T-helper 2 cell treated with Interferon-gamma antibody and Interleukin-4, amounts not matched to agents 5 μg/mL and 100 μg/mL, for 36 hours (primary cell): ENCODE measurements at regions not wholly inside any gene's neighbourhood (a gene's known extent, or its start where the extent isn't known, plus 50 kb on each side); places are given as distances from the start of the nearest gene placed in this dataset.

Experiments
- DNase-seq: peaks from one replicate; pipeline ENCODE4 v3.0.0; 2021; ENCODE audit warnings: low spot score
- H3K27ac Mint-ChIP-seq: one replicate; pipeline ENCODE4 v1.8.0; 2021; ENCODE audit warnings: mild to moderate bottlenecking, mixed read lengths
- H3K27me3 Mint-ChIP-seq: one replicate; pipeline ENCODE4 v1.8.0; 2021; ENCODE audit warnings: low read depth, mixed read lengths
- H3K36me3 Mint-ChIP-seq: one replicate; pipeline ENCODE4 v1.8.0; 2021; ENCODE audit warnings: low read depth, mixed read lengths
- H3K4me1 Mint-ChIP-seq: one replicate; pipeline ENCODE4 v1.8.0; 2021; ENCODE audit warnings: low read depth, mixed read lengths
- H3K4me3 Mint-ChIP-seq: one replicate; pipeline ENCODE4 v1.8.0; 2022; ENCODE audit warnings: mild to moderate bottlenecking, moderate library complexity, mixed read lengths
- H3K9me3 Mint-ChIP-seq: one replicate; pipeline ENCODE4 v1.8.0; 2021; ENCODE audit warnings: mixed read lengths

DNA sequence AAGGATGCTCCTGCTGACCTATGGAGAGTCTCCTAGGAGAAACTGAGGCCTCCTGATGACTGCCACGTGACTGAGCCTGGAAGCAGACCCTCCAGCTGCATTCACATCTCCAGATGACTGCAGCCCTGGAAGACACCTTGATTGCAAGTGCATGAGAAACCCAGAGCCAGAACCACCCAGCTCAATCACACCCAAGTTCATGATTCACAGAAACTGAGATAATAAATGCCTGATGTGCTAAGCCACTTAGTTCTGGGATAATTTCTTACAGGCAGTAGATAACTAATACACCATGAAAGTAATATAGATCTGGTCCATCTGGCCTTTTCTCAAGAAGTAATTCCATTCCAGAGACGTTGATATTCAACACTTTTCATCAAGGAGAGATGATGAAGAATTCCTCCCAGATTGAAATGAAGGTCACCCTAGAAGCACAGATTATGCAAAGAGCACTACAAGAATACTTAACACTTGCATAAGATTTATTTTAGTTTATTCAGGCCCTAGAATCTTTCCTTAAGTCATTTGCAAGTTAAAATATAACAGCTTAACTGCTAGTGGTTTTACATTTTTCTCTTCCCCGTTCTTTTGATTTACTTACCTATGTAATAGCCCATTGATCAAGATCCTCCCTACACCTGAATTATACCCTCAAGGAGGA lies 208.2 kb upstream of the INHBA start:
- no peak overlapping the region for H3K27ac Mint-ChIP-seq
- no peaks in the 10 kb centered on the region for H3K4me1 Mint-ChIP-seq
- peaks cover 7% of the 10 kb centered on the region for H3K27me3 Mint-ChIP-seq
- H3K36me3 Mint-ChIP-seq = no peaks in the 10 kb centered on the region
- no peak overlapping the region for H3K4me3 Mint-ChIP-seq
- DNase-seq = no peak
- peaks cover 4% of the 10 kb centered on the region for H3K9me3 Mint-ChIP-seq

GRCh38 chr7:41907444-41907843 lies 204.6 kb upstream of the INHBA start:
- Mint-ChIP-seq H3K4me1 (no peaks in the 10 kb centered on the region), H3K36me3 (peaks cover 2% of the 10 kb centered on the region), H3K27ac (no peak overlapping the region), H3K4me3 (no peak overlapping the region), H3K9me3 (peaks cover 20% of the 10 kb centered on the region), H3K27me3 (peaks cover 2% of the 10 kb centered on the region)
- DNase-seq = no peak

DNA sequence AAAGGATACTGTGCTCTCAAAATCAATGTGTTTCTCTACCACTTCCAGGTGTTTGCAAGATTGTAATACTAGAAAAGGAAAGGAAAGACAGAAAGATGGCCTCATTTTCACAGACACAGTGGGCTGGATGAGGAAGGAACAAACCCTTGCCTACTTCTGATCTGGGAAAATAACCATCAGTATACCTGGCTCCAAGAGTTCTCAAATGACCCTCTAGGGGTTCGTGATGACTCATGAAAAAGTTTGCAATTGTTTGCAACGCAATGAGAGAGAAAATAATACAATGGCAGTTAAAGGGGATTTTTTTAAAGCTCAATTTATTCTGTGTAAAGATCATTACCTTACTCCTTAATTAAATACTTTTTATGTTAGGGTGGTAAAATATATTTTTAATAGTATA lies 197.6 kb upstream of the INHBA start:
- H3K4me1 Mint-ChIP-seq = no peaks in the 10 kb centered on the region
- peaks cover 30% of the 10 kb centered on the region for H3K27me3 Mint-ChIP-seq
- H3K36me3 Mint-ChIP-seq = peaks cover 2% of the 10 kb centered on the region
- H3K27ac Mint-ChIP-seq = no peak overlapping the region
- DNase-seq = no peak
- no peak overlapping the region for H3K4me3 Mint-ChIP-seq
- H3K9me3 Mint-ChIP-seq = peaks cover 18% of the 10 kb centered on the region

- peaks cover 32% of the 10 kb centered on the region for H3K27me3 Mint-ChIP-seq
Observed at GRCh38 chr7:41899823-41900433, 197.0 kb upstream of the INHBA start.

DNA sequence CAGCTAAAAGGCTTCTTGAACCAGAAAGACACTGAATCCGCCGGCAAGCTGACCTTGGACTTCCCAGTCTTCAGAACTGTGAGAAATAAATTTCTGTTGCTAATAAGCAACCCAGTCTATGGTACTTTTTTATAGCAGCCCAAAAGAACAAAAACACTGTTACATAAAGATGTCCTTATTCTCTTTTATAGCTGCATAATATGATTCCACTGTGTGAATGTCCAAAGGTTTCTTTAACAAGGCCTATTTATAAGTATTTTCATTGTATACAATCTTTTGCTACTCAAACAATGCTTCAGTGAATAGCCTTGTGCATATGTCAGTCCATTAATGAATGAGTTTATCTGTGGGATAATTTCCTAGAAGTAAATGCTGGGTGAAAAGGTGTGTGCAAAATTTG lies 190.8 kb upstream of the INHBA start:
- no peak for DNase-seq
- no peaks in the 10 kb centered on the region for H3K36me3 Mint-ChIP-seq
- peaks cover 8% of the 10 kb centered on the region for H3K9me3 Mint-ChIP-seq
- H3K4me1 Mint-ChIP-seq = peaks cover 9% of the 10 kb centered on the region
- H3K4me3 Mint-ChIP-seq = no peak overlapping the region
- no peak overlapping the region for H3K27ac Mint-ChIP-seq
- peaks cover 23% of the 10 kb centered on the region for H3K27me3 Mint-ChIP-seq

More at GRCh38 chr7:41899823-41900433, 197.0 kb upstream of the INHBA start:
- Mint-ChIP-seq H3K9me3 (peaks cover 16% of the 10 kb centered on the region), H3K27ac (no peak overlapping the region), H3K36me3 (peaks cover 2% of the 10 kb centered on the region), H3K4me1 (no peaks in the 10 kb centered on the region), H3K4me3 (no peak overlapping the region)
- no peak for DNase-seq

GRCh38 chr7:41892356-41893100 lies 189.6 kb upstream of the INHBA start:
- Mint-ChIP-seq H3K4me3 (no peak overlapping the region), H3K27me3 (peaks cover 17% of the 10 kb centered on the region), H3K4me1 (peaks cover 12% of the 10 kb centered on the region), H3K27ac (no peak overlapping the region), H3K9me3 (peaks cover 8% of the 10 kb centered on the region), H3K36me3 (no peaks in the 10 kb centered on the region)
- DNase-seq = no peak

DNA sequence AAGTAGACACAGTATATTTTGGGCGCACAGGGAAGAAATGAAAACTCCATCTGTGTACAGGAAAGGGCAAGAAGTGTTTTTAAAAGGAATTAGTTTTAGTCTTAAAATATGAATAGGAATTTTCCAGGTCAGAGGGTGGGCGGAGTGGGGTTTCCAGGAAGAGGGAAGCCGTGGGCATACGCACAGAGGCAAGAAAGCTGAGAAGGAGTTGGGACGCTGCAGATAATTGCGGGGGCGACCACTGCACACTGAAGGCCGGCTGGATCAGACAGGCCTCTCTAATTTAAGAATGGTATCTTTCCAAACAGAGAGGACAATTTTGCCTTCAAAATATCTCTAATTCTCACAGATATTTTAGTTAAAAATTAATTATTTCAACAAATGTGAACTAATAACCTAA lies 189.1 kb upstream of the INHBA start:
- peaks cover 13% of the 10 kb centered on the region for H3K27me3 Mint-ChIP-seq
- peaks cover 8% of the 10 kb centered on the region for H3K9me3 Mint-ChIP-seq
- no peak overlapping the region for H3K27ac Mint-ChIP-seq
- no peak overlapping the region for H3K4me3 Mint-ChIP-seq
- DNase-seq = no peak
- peaks cover 14% of the 10 kb centered on the region for H3K4me1 Mint-ChIP-seq
- H3K36me3 Mint-ChIP-seq = no peaks in the 10 kb centered on the region

DNA sequence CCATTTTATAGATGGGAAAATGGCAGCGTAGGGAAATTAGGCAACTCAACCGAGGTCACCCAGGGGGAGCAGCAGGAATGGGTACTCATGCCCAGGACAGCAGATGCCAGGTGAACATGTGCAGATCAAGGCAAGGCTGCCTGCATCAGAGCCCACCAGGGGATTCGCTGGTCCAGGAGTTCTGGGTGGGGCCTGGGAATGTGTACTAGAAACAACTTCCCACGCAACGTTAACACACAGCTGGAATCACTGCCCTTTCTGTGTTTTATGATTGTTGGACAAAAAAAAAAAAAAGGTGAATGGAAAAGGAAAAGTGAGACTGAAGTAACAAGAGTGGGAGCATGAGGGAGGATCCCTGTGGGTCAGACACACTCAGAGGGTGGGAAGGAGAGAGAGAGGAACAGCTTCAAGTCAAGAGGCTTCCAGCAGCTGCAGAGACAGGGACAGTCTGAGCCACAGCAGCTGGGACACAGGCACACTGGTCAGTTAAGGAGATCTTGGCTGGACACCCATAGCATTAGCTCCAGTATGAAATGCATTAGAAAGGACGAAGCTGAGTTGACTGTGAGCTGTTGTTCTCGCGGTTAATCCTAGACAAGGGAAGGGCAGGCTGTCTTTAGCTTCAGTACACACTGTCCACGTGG lies 187.9 kb upstream of the INHBA start:
- H3K4me3 Mint-ChIP-seq = no peak overlapping the region
- no peak for DNase-seq
- no peaks in the 10 kb centered on the region for H3K36me3 Mint-ChIP-seq
- H3K9me3 Mint-ChIP-seq = peaks cover under 1% of the 10 kb centered on the region
- no peak overlapping the region for H3K27ac Mint-ChIP-seq
- peaks cover 14% of the 10 kb centered on the region for H3K4me1 Mint-ChIP-seq
- H3K27me3 Mint-ChIP-seq = peaks cover 3% of the 10 kb centered on the region

- H3K4me1 Mint-ChIP-seq = peaks cover 24% of the 10 kb centered on the region
- peaks cover 3% of the 10 kb centered on the region for H3K36me3 Mint-ChIP-seq
- no peaks in the 10 kb centered on the region for H3K9me3 Mint-ChIP-seq
- H3K27ac Mint-ChIP-seq = no peak overlapping the region
- H3K4me3 Mint-ChIP-seq = no peak overlapping the region
- H3K27me3 Mint-ChIP-seq = no peaks in the 10 kb centered on the region
- DNase-seq = no peak
Observed at GRCh38 chr7:41889472-41889871, 186.6 kb upstream of the INHBA start.

- Mint-ChIP-seq H3K4me1 (peaks cover 24% of the 10 kb centered on the region), H3K4me3 (peak overlapping the region; percentile 44), H3K27ac (no peak overlapping the region), H3K9me3 (no peaks in the 10 kb centered on the region), H3K36me3 (peaks cover 3% of the 10 kb centered on the region), H3K27me3 (no peaks in the 10 kb centered on the region)
- no peak for DNase-seq
Observed at GRCh38 chr7:41889040-41889439, 186.2 kb upstream of the INHBA start.

GRCh38 chr7:41887416-41887815 lies 184.5 kb upstream of the INHBA start:
- peaks cover 32% of the 10 kb centered on the region for H3K4me1 Mint-ChIP-seq
- H3K9me3 Mint-ChIP-seq = peaks cover 5% of the 10 kb centered on the region

DNA sequence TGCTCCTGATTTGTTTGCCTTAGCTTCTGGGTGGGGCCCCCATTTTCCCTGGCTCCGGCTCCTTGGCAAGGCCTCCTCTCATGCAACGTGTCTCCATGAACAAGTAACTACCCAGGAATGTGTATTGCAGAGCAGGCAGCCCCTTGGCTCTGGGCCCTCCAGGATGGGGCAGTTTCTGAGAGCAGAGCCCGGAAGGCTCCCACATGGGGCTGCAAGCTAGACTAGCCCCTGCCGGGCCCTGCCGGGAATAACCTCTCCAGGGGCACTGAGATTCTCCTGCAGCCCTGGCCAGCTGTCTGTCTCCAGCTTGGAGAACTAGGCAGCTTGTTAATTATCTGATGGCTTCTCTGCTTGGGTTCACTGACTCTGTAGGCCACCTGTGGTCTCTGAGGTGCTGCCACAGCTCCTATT lies 184.0 kb upstream of the INHBA start:
- Mint-ChIP-seq H3K4me1 (peaks cover 37% of the 10 kb centered on the region), H3K4me3 (no peak overlapping the region), H3K27me3 (no peaks in the 10 kb centered on the region), H3K9me3 (peaks cover 10% of the 10 kb centered on the region), H3K36me3 (peaks cover 15% of the 10 kb centered on the region), H3K27ac (no peak overlapping the region)
- DNase-seq = no peak

More at GRCh38 chr7:41887416-41887815, 184.5 kb upstream of the INHBA start:
- no peak for DNase-seq
- no peak overlapping the region for H3K27ac Mint-ChIP-seq
- H3K4me3 Mint-ChIP-seq = no peak overlapping the region
- peaks cover 11% of the 10 kb centered on the region for H3K36me3 Mint-ChIP-seq
- H3K27me3 Mint-ChIP-seq = no peaks in the 10 kb centered on the region

DNA sequence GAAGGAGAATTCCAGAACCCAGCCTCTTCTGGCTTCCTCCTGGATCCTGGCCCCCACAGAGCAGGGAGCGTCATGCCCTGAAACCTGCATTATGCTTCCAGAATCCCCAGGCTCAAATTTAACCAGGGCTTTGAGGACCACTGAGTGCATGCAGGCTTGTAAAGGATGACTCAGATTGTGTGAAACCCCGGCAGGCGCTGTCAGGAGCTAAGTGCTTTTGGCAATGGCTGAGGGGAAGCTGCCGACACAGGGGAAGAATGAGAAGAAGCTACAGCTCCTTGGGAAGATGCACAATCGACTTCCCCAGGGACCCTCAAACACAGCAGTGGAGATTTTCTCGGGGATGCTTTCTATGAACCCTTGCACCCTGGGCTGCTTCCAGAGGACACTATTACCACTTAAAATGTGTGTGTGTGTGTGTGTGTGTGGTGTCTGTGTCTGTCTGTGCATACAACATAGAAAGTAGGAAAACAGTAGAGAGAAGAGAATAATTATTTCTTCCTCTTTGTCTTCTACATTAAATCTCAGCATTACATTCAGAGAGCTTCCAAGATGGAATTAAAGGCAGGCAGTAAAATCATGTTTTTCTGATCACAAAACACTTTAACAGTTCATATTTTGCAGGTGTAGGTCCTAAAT lies 183.5 kb upstream of the INHBA start:
- Mint-ChIP-seq H3K9me3 (peaks cover 13% of the 10 kb centered on the region), H3K36me3 (peaks cover 20% of the 10 kb centered on the region), H3K27ac (no peak overlapping the region), H3K4me1 (peaks cover 42% of the 10 kb centered on the region), H3K4me3 (no peak overlapping the region), H3K27me3 (no peaks in the 10 kb centered on the region)
- DNase-seq = no peak
